ENCODE measurements at regions not wholly inside any gene's neighbourhood (a gene's known extent, or its start where the extent isn't known, plus 50 kb on each side); places are given as distances from the start of the nearest gene placed in this dataset.

GRCh38 chr3:188064831-188065493 is 89.0 kb upstream of the LPP start (continued):
- TF ChIP-seq EZH2 (IDR thresholded peaks at IDR 0.05; ENCODE audit: borderline replicate concordance, control insufficient read depth, low read depth, low read length) (no peak), CHD2 (IDR thresholded peaks at IDR 0.05; ENCODE audit: borderline replicate concordance, low read depth, low read length) (no peak)

DNA sequence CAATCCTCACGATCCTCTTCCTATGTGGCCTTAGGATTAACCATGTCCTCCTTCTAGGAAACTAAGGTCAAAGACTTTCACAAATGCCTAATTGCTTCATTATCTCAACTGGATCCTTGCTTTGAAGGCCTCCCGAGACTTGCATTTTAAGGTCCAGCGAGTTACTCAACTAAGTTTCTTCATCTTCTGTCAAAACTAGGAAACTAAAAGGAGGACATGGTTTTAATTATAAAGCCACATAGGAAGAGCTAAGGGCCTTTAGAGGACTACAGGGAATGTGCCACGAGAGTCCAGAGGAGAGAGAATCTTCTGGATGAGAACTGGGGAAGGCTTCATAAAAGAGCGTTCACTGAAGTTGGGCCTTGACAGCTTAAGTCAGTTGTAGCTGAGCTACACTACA is 87.8 kb upstream of the LPP start:
- intact Hi-C loops (cut with micrococcal nuclease; ENCODE audit: unreplicated experiment) (loop anchor here (10.0 kb wide), 1 partner anchor 889 kb away; no protein-coding TSS in a partner anchor), in situ Hi-C loops (cut with MboI) (no loop called here)
- H3K4me3 ChIP-seq: no peak overlapping the region
- RAD21 ChIA-PET (ENCODE audit: unreplicated experiment): no interaction called here
- H3K9ac ChIP-seq (ENCODE audit: control insufficient read depth, insufficient read depth, low read length): no peak overlapping the region
- no peak overlapping the region for H2AFZ ChIP-seq (ENCODE audit: control insufficient read depth, low read depth, low read length)
- no peak overlapping the region for H3K4me2 ChIP-seq (ENCODE audit: control insufficient read depth, insufficient read depth)
- SMC1A ChIA-PET (ENCODE audit: uncharacterized antibody, unreplicated experiment): no interaction called here
- no peaks in the 10 kb centered on the region for H3K9me3 ChIP-seq (replicated peaks; ENCODE audit: control insufficient read depth, insufficient read depth, low read length)
- no peak overlapping the region for H3K27ac ChIP-seq (ENCODE audit: control insufficient read depth, insufficient read depth)
- BruUV-seq (replicated peaks): no TSS peak
- H3K27me3 ChIP-seq (replicated peaks in 1 of 2; ENCODE audit: control insufficient read depth in 2 of 2, insufficient read depth in 2 of 2, low read length in 1 of 2): 0 out of 4 replicates have a peak, but pooled peaks cover 0 to 3% of the 10 kb centered on the region in 2 experiments
- no peaks in the 10 kb centered on the region for H3K36me3 ChIP-seq (ENCODE audit: control insufficient read depth in 2 of 2, insufficient read depth in 2 of 2, low read length in 1 of 2)
- no peaks in the 10 kb centered on the region for H3K79me2 ChIP-seq (ENCODE audit: control insufficient read depth, insufficient read depth, low read length)
- FAIRE-seq (no peak), ATAC-seq (no peak), DNase-seq (ENCODE audit: low read depth, low spot score) (no peak)
- CTCF ChIA-PET: no interaction called here
- no peak for TF ChIP-seq TAF1 (IDR thresholded peaks at IDR 0.05; ENCODE audit: borderline replicate concordance, low read depth, low read length)
- no peak for TF ChIP-seq REST (IDR thresholded peaks at IDR 0.05; ENCODE audit: low read depth, low read length)
- no peak for TF ChIP-seq STAT1 (conservative IDR thresholded peaks at IDR 0.05)
- TF ChIP-seq POLR2AphosphoS2 (IDR thresholded peaks at IDR 0.05; ENCODE audit: low read depth, low read length): no peak
- TF ChIP-seq PAX8 (IDR thresholded peaks at IDR 0.05): no peak
- TF ChIP-seq SREBF2 (IDR thresholded peaks at IDR 0.05; ENCODE audit: low read length): no peak
- no peak for TF ChIP-seq RCOR1 (conservative IDR thresholded peaks at IDR 0.05; ENCODE audit: low read depth, low read length)
- no peak for TF ChIP-seq SIN3A (IDR thresholded peaks at IDR 0.05; ENCODE audit: low read depth, low read length)
- TF ChIP-seq TARDBP (IDR thresholded peaks at IDR 0.05; ENCODE audit: borderline replicate concordance): no peak
- TF ChIP-seq, protein P1, sequence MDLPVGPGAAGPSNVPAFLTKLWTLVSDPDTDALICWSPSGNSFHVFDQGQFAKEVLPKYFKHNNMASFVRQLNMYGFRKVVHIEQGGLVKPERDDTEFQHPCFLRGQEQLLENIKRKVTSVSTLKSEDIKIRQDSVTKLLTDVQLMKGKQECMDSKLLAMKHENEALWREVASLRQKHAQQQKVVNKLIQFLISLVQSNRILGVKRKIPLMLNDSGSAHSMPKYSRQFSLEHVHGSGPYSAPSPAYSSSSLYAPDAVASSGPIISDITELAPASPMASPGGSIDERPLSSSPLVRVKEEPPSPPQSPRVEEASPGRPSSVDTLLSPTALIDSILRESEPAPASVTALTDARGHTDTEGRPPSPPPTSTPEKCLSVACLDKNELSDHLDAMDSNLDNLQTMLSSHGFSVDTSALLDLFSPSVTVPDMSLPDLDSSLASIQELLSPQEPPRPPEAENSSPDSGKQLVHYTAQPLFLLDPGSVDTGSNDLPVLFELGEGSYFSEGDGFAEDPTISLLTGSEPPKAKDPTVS (IDR thresholded peaks at IDR 0.05; ENCODE audit: low read depth, low read length): no peak
- no peak for TF ChIP-seq PML (IDR thresholded peaks at IDR 0.05; ENCODE audit: low read length)
- no peak for TF ChIP-seq TCF12 (IDR thresholded peaks at IDR 0.05; ENCODE audit: low read depth, low read length)
- no peak for TF ChIP-seq ZNF217 (IDR thresholded peaks at IDR 0.05)
- H4K20me1 ChIP-seq (ENCODE audit: control insufficient read depth, insufficient read depth): no peaks in the 10 kb centered on the region
- no peaks in the 10 kb centered on the region for H3K4me1 ChIP-seq (ENCODE audit: control insufficient read depth, insufficient read depth, low read length)
- WGBS (ENCODE audit: insufficient coverage, insufficient replicate concordance, low lambda C conversion rate, missing lambda C conversion rate): 45% methylated on average over 5 of the region's 5 CpGs
- POLR2A ChIA-PET: no interaction called here
